Thoracic aorta (tissue), 2 donors: ENCODE measurements at regions not wholly inside any gene's neighbourhood (a gene's known extent, or its start where the extent isn't known, plus 50 kb on each side); places are given as distances from the start of the nearest gene placed in this dataset.

Source experiments
- ATAC-seq: fragments of 150-250 bp; one replicate; pipeline ENCODE4 v1.8.0; 2017; ENCODE audit warnings: low read depth; ENCODE audit not compliant: insufficient number of reproducible peaks, low FRiP score
- DNase-seq: peaks from one replicate; pipeline ENCODE4 v3.0.0-alpha.2; 2020; ENCODE audit warnings: low spot score
- H3K27ac ChIP-seq, 2 donors: fragments of 200-600 bp; sonication (generic); 1 replicate in 1 of 2; 2 replicates in 1 of 2; pipeline ENCODE4 v1.5.1; 2016; ENCODE audit warnings: mild to moderate bottlenecking in 2 of 2, moderate library complexity in 2 of 2
- H3K27me3 ChIP-seq: fragments of 200-600 bp; sonication (generic); replicated peaks from 2 replicates; pipeline ENCODE4 v1.6.0; 2016; ENCODE audit warnings: mild to moderate bottlenecking; ENCODE audit not compliant: insufficient read depth
- H3K36me3 ChIP-seq: fragments of 200-600 bp; sonication (generic); one replicate; pipeline ENCODE4 v1.5.1; 2016
- H3K4me1 ChIP-seq, 2 donors: fragments of 200-600 bp; sonication (generic); 1 replicate in 1 of 2; 2 replicates in 1 of 2; pipeline versions ENCODE4 v1.5.1 to v1.6.0; 2016; ENCODE audit warnings: low read depth in 2 of 2, mild to moderate bottlenecking in 1 of 2; ENCODE audit not compliant: control insufficient read depth in 1 of 2
- H3K4me3 ChIP-seq: fragments of 200-600 bp; sonication (generic); 2 replicates; pipeline ENCODE4 v1.5.1; 2016; ENCODE audit warnings: mild to moderate bottlenecking
- H3K9me3 ChIP-seq: fragments of 200-600 bp; sonication (generic); 2 replicates; pipeline ENCODE4 v1.5.1; 2016
- CTCF ChIP-seq: fragments of 200-600 bp; sonication (generic); IDR thresholded peaks from one replicate; pipeline ENCODE4 v1.5.1; 2019; ENCODE audit warnings: antibody characterized with exemption

GRCh38 chr10:33826186-33826585 lies 491.7 kb upstream of the NRP1 start:
- Histone ChIP-seq H3K27ac (no peak overlapping the region), H3K9me3 (no peaks in the 10 kb centered on the region), H3K4me1 (no peaks in the 10 kb centered on the region), H3K36me3 (no peaks in the 10 kb centered on the region), H3K4me3 (no peak overlapping the region), H3K27me3 (no peaks in the 10 kb centered on the region)
- DNase-seq (no peak), ATAC-seq (no peak)
- no peak for TF ChIP-seq CTCF

GRCh38 chr10:33822774-33823173 lies 488.3 kb upstream of the NRP1 start:
- Histone ChIP-seq H3K9me3 (no peaks in the 10 kb centered on the region), H3K36me3 (no peaks in the 10 kb centered on the region), H3K4me1 (no peaks in the 10 kb centered on the region), H3K27ac (no peak overlapping the region), H3K27me3 (no peaks in the 10 kb centered on the region), H3K4me3 (no peak overlapping the region)
- TF ChIP-seq CTCF: no peak
- DNase-seq (no peak), ATAC-seq (no peak)

- H3K27ac ChIP-seq: no peak overlapping the region
- no peak for ATAC-seq
- no peak overlapping the region for H3K4me3 ChIP-seq
- H3K4me1 ChIP-seq: no peaks in the 10 kb centered on the region
- H3K9me3 ChIP-seq: no peaks in the 10 kb centered on the region
- no peaks in the 10 kb centered on the region for H3K36me3 ChIP-seq
- no peak for TF ChIP-seq CTCF
- no peaks in the 10 kb centered on the region for H3K27me3 ChIP-seq
- no peak for DNase-seq
These were observed 486.1 kb upstream of the NRP1 start for GRCh38 chr10:33820531-33820930.

- TF ChIP-seq CTCF: no peak
- ATAC-seq: no peak
- H3K27me3 ChIP-seq: no peaks in the 10 kb centered on the region
These were observed 484.7 kb upstream of the NRP1 start for GRCh38 chr10:33819206-33819605.

GRCh38 chr10:33818343-33818742 lies 483.9 kb upstream of the NRP1 start:
- DNase-seq (no peak), ATAC-seq (no peak)
- Histone ChIP-seq H3K4me1 (no peaks in the 10 kb centered on the region), H3K27me3 (no peaks in the 10 kb centered on the region), H3K4me3 (no peak overlapping the region), H3K9me3 (no peaks in the 10 kb centered on the region), H3K36me3 (no peaks in the 10 kb centered on the region), H3K27ac (no peak overlapping the region)
- no peak for TF ChIP-seq CTCF

More at GRCh38 chr10:33819206-33819605, 484.7 kb upstream of the NRP1 start:
- Histone ChIP-seq H3K9me3 (no peaks in the 10 kb centered on the region), H3K36me3 (no peaks in the 10 kb centered on the region), H3K4me1 (no peaks in the 10 kb centered on the region), H3K27ac (no peak overlapping the region), H3K4me3 (no peak overlapping the region)
- no peak for DNase-seq
